ENCODE measurements at regions not wholly inside any gene's neighbourhood (a gene's known extent, or its start where the extent isn't known, plus 50 kb on each side); places are given as distances from the start of the nearest gene placed in this dataset.

DNA sequence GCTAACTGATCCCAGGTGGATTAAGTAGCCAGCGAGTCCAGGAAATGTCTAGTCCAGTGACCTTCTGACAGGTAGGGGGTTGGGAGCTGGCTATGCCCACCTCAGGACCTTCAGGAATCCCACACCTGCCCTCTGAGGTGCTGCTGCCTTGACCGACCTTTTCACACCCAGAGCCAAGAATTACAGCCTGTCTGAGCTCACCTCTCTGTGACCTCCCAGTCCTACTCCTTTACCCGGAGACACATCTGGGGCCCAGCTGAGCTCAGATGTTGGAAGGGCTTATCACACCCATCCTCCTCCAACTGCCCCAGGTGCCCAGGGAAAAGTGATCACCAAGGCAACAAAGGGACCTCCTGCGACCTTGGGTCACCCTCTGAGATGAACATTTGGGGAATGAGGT, 413.3 kb upstream of the TNP1 start:
- Histone ChIP-seq H3K9me3 (peaks cover 10% of the 10 kb centered on the region), H4K20me1 (no peaks in the 10 kb centered on the region), H3K4me1 (peaks cover 18% of the 10 kb centered on the region), H3K27ac (no peak overlapping the region), H3K4me2 (no peak overlapping the region), H3K9ac (no peak overlapping the region), H3K36me3 (no peaks in the 10 kb centered on the region), H3K27me3 (no peaks in the 10 kb centered on the region), H3K4me3 (no peak overlapping the region)
- no peak for TF ChIP-seq Cebpa-rat (IDR thresholded peaks at IDR 0.05)

DNA sequence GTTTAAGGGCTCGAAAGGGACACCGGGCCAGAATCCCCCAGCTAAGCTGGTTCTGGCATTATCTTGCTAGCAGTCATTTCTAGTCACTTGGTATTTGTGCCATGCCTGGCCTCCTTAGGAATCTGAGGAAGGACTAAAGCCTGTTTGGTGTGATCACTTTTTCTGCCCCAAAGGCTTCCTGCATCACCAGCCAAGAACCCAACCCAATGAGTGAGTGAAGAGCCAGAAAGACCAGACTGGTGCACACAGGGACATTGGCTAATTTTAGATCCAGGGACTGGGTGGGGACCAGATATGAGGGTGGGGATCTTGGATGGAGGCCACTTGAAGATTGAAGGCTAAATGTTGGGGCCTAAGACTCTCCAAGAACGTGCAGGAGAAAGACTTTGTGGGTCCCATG, 411.9 kb upstream of the TNP1 start:
- H3K4me3 ChIP-seq: no peak overlapping the region
- TF ChIP-seq Cebpa-rat (IDR thresholded peaks at IDR 0.05): no peak
- no peak overlapping the region for H3K9ac ChIP-seq
- no peak overlapping the region for H3K4me2 ChIP-seq
- H4K20me1 ChIP-seq: no peaks in the 10 kb centered on the region
- H3K36me3 ChIP-seq: no peaks in the 10 kb centered on the region; the same call in 1 of the 2 replicates
- H3K9me3 ChIP-seq: peaks cover 24% of the 10 kb centered on the region
- peaks cover 18% of the 10 kb centered on the region for H3K4me1 ChIP-seq
- H3K27me3 ChIP-seq: no peaks in the 10 kb centered on the region
- no peak overlapping the region for H3K27ac ChIP-seq

DNA sequence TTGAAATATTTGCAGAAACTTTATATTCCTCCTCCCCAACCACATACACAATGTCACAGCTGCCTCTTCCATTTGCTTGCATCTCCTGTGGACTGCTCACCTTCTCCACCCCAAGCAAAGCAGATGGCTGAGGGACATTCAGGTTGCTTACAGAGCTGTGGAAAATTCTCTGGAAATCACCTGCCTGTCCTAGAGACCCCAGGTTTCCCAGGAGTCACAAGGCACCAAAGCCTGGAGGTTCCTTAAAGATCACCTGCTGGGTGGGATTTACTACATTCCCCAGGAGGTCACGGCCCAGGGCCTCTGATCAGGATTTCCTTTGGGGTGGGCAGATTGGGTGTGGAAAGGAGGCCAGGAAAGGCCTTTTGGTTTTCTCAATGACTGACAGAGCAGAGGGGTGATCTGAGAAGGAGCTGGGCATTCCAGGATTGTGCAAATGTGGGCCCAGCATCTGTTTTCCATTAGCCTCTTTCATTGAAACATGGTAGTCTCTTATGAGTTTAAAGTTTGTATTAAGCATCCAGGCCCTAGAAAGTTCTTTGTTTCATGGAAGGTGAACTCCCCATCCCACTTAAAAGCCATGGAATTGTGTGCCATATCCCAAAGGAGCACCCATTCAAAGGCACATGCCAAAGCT, 410.7 kb upstream of the TNP1 start:
- no peak overlapping the region for H3K4me3 ChIP-seq
- H3K9me3 ChIP-seq: peaks cover 30% of the 10 kb centered on the region
- H3K27me3 ChIP-seq: no peaks in the 10 kb centered on the region
- H3K4me1 ChIP-seq: peaks cover 16% of the 10 kb centered on the region
- no peaks in the 10 kb centered on the region for H4K20me1 ChIP-seq
- H3K36me3 ChIP-seq: no peaks in the 10 kb centered on the region; the same call in 1 of the 2 replicates
- TF ChIP-seq Cebpa-rat (IDR thresholded peaks at IDR 0.05): no peak
- H3K27ac ChIP-seq: no peak overlapping the region
- H3K9ac ChIP-seq: no peak overlapping the region
- H3K4me2 ChIP-seq: no peak overlapping the region

DNA sequence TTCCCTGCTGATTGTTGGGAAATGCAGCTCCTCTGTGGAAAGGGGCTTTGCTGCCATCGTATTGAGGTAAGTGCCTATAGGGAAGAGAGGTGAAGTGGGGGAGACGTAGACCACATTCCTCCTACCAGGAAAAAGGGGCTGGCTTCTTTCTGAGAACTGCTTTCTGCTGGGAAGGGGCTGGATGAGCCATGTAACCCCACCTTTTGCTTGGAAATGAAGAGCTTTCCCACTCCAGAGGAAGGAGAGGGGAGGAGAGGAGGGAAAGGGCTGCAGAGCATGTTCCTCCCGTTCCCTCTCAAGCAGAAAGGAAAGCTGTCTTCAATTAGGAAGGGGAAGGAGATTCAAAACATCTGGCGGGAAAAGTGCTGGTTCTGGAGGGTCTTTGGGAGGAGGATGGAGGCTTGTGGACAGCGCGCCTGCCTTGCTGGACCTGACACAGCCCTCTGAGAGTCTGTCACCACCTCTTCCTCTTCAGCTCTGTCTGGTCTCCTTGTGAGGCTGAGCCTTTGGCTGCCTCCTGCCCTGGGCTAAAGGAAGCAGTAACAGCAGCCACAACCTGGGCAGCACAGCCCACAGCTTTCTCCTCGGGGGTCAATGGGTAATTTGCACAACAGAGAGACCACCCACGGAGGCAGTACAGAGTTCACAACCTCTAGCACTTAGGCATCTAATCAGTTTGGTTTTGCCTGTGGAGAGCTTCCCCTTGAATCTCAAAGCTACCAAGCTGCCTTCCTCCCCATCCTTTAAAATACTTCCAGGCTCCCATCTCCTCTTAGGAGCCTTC, 410.0 kb upstream of the TNP1 start:
- no peak overlapping the region for H3K27ac ChIP-seq
- H3K4me2 ChIP-seq: no peak overlapping the region
- H3K9me3 ChIP-seq: peaks cover 30% of the 10 kb centered on the region
- H4K20me1 ChIP-seq: no peaks in the 10 kb centered on the region
- H3K9ac ChIP-seq: no peak overlapping the region
- H3K36me3 ChIP-seq: no peaks in the 10 kb centered on the region; the same call in 1 of the 2 replicates
- H3K27me3 ChIP-seq: no peaks in the 10 kb centered on the region
- peaks cover 8% of the 10 kb centered on the region for H3K4me1 ChIP-seq
- H3K4me3 ChIP-seq: no peak overlapping the region
- TF ChIP-seq Cebpa-rat (IDR thresholded peaks at IDR 0.05): no peak

DNA sequence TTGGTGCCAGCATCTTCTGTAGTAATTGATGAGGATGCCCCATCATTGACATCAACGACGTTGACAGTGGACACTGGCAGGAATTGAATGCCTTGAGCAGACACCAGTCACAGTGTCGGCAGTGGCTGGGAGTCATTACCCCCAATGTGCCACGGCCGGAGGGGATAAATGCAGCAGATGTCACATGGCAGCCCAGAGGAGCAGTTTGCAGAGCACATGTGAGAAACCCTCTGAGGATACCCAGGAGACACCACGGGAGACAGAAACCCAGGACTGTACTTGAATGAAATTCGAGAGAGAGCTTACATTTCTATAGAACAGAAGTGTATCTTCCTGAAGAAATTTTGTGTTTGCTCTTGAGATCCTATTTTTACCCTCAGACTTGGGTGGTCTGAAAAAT, 409.1 kb upstream of the TNP1 start:
- H3K27me3 ChIP-seq: no peaks in the 10 kb centered on the region
- TF ChIP-seq Cebpa-rat (IDR thresholded peaks at IDR 0.05): no peak

DNA sequence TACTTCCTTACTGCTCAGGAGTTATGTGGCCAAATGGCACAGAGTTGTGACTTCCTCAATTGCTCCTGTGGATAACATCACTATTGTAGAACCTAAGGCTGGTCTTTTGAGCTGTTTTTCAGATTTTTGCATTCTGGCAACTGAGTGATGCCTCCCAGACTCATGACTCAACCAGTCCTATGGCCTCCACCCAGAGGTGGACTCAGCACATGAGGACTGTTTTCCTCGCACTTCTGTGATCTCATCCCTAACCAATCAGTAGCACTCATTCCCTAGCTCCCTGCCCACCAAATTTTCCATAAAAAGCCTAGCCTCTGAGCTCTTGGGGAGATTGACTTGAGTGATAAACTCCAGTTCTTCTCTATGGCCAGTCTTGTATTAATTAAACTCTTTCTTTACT, 407.9 kb upstream of the TNP1 start:
- Histone ChIP-seq H3K9ac (no peak overlapping the region), H3K9me3 (peaks cover 27% of the 10 kb centered on the region), H3K36me3 (no peaks in the 10 kb centered on the region; the same call in 1 of the 2 replicates), H4K20me1 (no peaks in the 10 kb centered on the region), H3K4me3 (no peak overlapping the region), H3K27ac (no peak overlapping the region), H3K4me2 (no peak overlapping the region), H3K27me3 (no peaks in the 10 kb centered on the region), H3K4me1 (no peaks in the 10 kb centered on the region)
- no peak for TF ChIP-seq Cebpa-rat (IDR thresholded peaks at IDR 0.05)

More for the DNA sequence above, 409.1 kb upstream of the TNP1 start:
- Histone ChIP-seq H4K20me1 (no peaks in the 10 kb centered on the region), H3K9ac (no peak overlapping the region), H3K4me2 (no peak overlapping the region), H3K4me3 (no peak overlapping the region), H3K27ac (no peak overlapping the region), H3K9me3 (peaks cover 27% of the 10 kb centered on the region), H3K36me3 (no peaks in the 10 kb centered on the region; the same call in 1 of the 2 replicates), H3K4me1 (no peaks in the 10 kb centered on the region)

DNA sequence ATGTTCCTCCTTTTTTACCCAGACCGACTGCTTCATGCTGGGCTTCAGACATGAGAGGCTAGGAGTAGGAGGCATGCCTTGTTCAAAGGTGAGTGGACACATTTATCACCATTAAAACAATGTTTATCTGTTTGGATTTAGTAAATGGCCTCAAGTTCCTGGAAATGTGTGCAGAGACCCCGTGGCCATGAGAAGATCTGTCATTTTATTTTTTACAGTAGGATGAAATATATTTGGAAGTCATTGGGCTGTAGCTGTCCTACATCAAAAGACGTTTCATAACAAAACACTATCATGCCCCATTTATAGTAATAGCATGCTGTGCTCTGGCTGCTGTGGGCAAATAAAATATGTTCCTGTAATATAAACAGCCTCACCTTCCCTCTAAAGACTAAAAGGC, 403.9 kb upstream of the TNP1 start:
- Histone ChIP-seq H3K27ac (no peak overlapping the region), H3K27me3 (no peaks in the 10 kb centered on the region), H3K36me3 (no peaks in the 10 kb centered on the region; the same call in 1 of the 2 replicates), H3K4me3 (no peak overlapping the region), H3K4me2 (no peak overlapping the region), H3K9me3 (peaks cover 30% of the 10 kb centered on the region), H3K9ac (no peak overlapping the region), H3K4me1 (peaks cover 8% of the 10 kb centered on the region), H4K20me1 (no peaks in the 10 kb centered on the region)
- no peak for TF ChIP-seq Cebpa-rat (IDR thresholded peaks at IDR 0.05)

DNA sequence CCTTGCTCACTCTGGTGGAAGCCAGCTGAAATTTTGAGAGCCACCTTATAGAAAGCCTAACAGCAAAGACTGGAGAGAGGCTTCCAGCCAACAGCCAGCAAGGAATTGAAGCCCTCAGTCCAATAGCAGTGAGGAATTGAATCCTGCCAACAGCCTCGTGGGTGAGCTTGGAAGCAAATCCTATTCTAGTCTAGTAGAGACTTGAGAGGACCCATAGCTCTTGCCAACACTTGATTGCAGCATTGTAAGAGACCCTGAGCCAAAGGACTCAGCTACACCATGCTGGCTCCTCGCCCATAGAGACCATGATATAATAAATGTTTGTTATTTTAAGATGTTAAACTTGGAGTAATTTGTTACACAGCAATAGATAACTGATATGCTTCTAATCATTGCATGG, 403.0 kb upstream of the TNP1 start:
- Histone ChIP-seq H3K4me3 (no peak overlapping the region), H3K4me1 (peaks cover 8% of the 10 kb centered on the region), H3K27me3 (no peaks in the 10 kb centered on the region), H4K20me1 (no peaks in the 10 kb centered on the region), H3K9me3 (peaks cover 21% of the 10 kb centered on the region), H3K4me2 (no peak overlapping the region), H3K9ac (no peak overlapping the region), H3K27ac (no peak overlapping the region), H3K36me3 (no peaks in the 10 kb centered on the region; the same call in 1 of the 2 replicates)
- TF ChIP-seq Cebpa-rat (IDR thresholded peaks at IDR 0.05): no peak

DNA sequence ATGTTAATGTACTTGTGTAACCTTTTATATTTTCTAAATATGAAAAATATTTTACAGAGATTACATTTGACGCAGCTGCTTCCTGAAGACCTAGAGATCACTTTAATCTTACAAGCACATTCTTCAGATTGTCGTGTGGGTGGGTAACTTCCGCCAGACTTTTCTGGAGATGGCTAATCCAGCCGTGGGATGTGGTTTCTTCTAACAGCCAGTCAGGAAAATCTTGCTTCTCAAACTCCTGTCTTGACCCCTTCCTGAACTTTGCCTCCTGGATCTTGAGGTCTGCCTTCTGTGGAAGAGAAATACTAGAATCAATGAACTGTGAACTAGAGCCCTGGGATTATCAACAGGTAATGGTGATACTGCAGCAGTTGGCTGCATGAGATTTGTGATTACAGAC, 401.6 kb upstream of the TNP1 start:
- H3K4me3 ChIP-seq: no peak overlapping the region
- peaks cover 8% of the 10 kb centered on the region for H3K4me1 ChIP-seq
- H3K36me3 ChIP-seq: no peaks in the 10 kb centered on the region
- peak overlapping the region; percentile 36 for H3K4me2 ChIP-seq
- no peak overlapping the region for H3K27ac ChIP-seq
- no peaks in the 10 kb centered on the region for H4K20me1 ChIP-seq
- H3K27me3 ChIP-seq: no peaks in the 10 kb centered on the region
- no peak for TF ChIP-seq Cebpa-rat (IDR thresholded peaks at IDR 0.05)
- H3K9me3 ChIP-seq: peaks cover 7% of the 10 kb centered on the region
- no peak overlapping the region for H3K9ac ChIP-seq

DNA sequence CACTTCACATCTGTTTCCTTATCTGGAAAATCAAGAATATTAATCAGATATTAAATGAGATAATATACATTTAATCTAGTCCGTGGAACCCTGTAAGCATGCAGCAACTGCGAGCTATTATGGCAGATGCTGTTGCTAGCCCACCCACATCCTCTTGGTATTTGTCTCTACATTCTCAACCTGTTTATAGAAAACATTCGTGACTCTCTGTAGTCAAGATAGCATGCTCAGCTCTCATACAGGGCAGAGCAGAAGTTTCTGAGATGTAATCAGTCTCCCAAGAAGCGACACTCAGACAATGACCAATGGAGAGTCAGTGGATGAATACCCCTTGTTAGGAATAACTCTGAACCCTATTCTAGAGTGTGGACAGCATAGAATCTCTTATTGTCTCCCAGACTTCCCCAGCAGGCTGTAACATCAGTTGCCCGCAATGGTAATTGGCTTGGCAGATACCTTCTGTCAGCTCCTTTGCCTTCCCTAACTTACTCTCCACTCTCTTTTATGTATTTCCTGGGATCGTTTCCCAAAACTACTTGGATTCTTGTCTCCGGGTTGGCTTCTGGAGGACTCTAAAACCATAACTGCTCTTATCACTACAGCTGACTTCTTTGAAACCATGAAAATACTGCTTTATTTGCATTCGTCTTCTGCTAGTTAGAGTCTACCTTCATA, 400.7 kb upstream of the TNP1 start:
- Histone ChIP-seq H3K4me2 (no peak overlapping the region), H3K4me3 (no peak overlapping the region), H3K36me3 (no peaks in the 10 kb centered on the region), H3K4me1 (peaks cover 8% of the 10 kb centered on the region), H3K27ac (no peak overlapping the region), H3K27me3 (no peaks in the 10 kb centered on the region), H4K20me1 (no peaks in the 10 kb centered on the region), H3K9ac (no peak overlapping the region), H3K9me3 (0 out of 2 replicates have a peak, but pooled peaks cover 4% of the 10 kb centered on the region)
- TF ChIP-seq Cebpa-rat (IDR thresholded peaks at IDR 0.05): no peak
